ENCODE measurements at regions not wholly inside any gene's neighbourhood (a gene's known extent, or its start where the extent isn't known, plus 50 kb on each side); places are given as distances from the start of the nearest gene placed in this dataset.

DNA sequence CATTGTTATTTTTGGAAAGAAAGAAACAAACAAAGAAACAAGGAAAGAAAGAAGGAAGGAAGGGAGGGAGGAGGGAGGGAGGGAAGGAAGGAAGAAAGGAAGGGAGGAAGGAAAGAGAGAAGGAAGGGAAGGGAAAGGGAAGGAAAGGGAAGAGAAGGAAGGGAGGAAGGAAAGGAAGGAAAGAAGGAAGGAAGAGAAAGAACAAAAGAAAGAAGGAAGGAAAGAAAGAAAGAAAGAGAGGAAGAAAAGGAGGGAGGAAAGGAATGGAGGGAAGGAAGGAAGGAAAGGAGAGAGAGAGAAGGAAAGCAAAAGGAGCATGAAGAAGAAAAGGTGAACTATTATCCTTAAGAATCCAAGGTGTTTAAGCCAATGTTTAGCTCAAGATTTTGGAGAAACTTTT is 262.7 kb upstream of the STT3B start:
- ChIA-PET POLR2A (no interaction called here), CTCF (no interaction called here)
- Mint-ChIP-seq H3K27ac (no peak overlapping the region), H3K9me3 (no peaks in the 10 kb centered on the region), H3K36me3 (ENCODE audit: low read depth) (peaks cover 1% of the 10 kb centered on the region), H3K4me1 (ENCODE audit: low read depth) (peaks cover 8% of the 10 kb centered on the region), H3K4me3 (no peak overlapping the region), H3K27me3 (no peaks in the 10 kb centered on the region)
- ATAC-seq (no peak), DNase-seq (no peak)
- TF ChIP-seq, protein P1, sequence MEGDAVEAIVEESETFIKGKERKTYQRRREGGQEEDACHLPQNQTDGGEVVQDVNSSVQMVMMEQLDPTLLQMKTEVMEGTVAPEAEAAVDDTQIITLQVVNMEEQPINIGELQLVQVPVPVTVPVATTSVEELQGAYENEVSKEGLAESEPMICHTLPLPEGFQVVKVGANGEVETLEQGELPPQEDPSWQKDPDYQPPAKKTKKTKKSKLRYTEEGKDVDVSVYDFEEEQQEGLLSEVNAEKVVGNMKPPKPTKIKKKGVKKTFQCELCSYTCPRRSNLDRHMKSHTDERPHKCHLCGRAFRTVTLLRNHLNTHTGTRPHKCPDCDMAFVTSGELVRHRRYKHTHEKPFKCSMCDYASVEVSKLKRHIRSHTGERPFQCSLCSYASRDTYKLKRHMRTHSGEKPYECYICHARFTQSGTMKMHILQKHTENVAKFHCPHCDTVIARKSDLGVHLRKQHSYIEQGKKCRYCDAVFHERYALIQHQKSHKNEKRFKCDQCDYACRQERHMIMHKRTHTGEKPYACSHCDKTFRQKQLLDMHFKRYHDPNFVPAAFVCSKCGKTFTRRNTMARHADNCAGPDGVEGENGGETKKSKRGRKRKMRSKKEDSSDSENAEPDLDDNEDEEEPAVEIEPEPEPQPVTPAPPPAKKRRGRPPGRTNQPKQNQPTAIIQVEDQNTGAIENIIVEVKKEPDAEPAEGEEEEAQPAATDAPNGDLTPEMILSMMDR (IDR thresholded peaks at IDR 0.05): no peak
- intact Hi-C loops (cut with micrococcal nuclease): no loop called here

DNA sequence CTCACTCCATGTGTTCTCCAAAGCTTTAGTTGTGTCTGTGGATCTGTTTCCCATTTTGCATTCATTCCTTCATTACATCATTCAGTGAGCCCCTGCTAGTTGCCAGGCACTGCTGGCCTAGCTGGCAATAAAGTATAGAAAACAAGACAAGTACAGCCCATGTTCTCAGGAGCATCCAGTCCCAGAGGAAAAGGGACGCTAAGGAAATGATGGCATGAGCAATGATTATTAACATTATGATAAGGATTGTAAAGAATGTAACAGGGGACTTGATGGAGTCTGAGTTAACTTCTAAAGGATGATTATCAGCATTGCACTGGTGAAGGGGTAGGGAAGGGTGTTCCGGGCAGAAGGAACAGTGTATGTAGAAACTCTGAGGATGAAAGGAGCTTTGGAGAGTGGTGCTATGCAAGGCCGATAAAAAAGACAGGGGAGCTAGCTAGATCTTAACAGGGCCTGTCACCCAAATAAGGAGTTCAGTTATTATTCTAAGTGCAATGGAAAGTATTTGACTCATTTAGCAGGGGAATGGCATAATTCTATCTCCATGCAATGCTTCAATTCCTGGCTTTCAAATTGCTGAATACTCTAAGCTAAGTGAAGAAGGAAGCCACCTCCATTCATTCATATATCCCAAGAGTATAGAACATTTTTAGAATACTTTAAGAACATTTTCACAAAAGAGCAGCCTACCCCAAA is 258.2 kb upstream of the STT3B start:
- TF ChIP-seq, protein P1 (IDR thresholded peaks at IDR 0.05): no peak
- no peak overlapping the region for H3K27ac Mint-ChIP-seq
- H3K9me3 Mint-ChIP-seq: no peaks in the 10 kb centered on the region
- intact Hi-C loops (cut with micrococcal nuclease): no loop called here
- ATAC-seq: no peak
- H3K4me1 Mint-ChIP-seq (ENCODE audit: low read depth): peaks cover 7% of the 10 kb centered on the region
- H3K27me3 Mint-ChIP-seq: no peaks in the 10 kb centered on the region
- ChIA-PET CTCF (no interaction called here), POLR2A (no interaction called here)
- H3K4me3 Mint-ChIP-seq: no peak overlapping the region
- DNase-seq: no peak
- H3K36me3 Mint-ChIP-seq (ENCODE audit: low read depth): no peaks in the 10 kb centered on the region

DNA sequence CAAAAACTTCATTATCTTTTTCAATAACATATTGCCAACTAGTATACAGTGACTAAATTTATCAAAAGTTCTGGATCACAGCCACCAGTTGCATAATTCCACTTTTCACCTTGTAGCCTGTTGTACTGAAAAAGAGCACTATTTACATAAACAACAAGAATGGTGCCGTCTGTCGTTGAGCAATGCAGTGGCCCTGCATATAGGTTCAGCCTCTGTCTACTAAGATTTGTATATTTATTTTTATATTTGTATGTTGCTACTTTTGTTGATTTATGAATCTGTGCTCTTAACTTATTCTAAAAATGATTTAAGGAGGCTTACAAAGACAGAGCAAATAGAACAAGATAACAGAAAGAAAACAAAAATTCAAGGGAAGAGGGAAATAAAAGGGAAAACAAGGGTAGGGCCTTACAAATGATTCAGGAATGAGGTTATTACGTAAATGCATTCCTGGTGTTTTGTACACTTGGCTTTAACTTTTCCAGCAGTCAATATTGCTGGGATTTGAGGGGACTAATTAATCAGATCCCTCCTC is 257.6 kb upstream of the STT3B start:
- Mint-ChIP-seq H3K36me3 (ENCODE audit: low read depth) (no peaks in the 10 kb centered on the region), H3K4me1 (ENCODE audit: low read depth) (peaks cover 7% of the 10 kb centered on the region), H3K9me3 (no peaks in the 10 kb centered on the region), H3K4me3 (no peak overlapping the region), H3K27me3 (no peaks in the 10 kb centered on the region), H3K27ac (no peak overlapping the region)
- TF ChIP-seq, protein P1 (IDR thresholded peaks at IDR 0.05): no peak
- CTCF ChIA-PET: interaction anchor here (0.6 kb wide), 1 partner anchor 173 kb away, joined by 4 read pairs; no protein-coding TSS in a partner anchor
- no peak for DNase-seq
- intact Hi-C loops (cut with micrococcal nuclease): no loop called here
- ATAC-seq: no peak
- POLR2A ChIA-PET: no interaction called here

DNA sequence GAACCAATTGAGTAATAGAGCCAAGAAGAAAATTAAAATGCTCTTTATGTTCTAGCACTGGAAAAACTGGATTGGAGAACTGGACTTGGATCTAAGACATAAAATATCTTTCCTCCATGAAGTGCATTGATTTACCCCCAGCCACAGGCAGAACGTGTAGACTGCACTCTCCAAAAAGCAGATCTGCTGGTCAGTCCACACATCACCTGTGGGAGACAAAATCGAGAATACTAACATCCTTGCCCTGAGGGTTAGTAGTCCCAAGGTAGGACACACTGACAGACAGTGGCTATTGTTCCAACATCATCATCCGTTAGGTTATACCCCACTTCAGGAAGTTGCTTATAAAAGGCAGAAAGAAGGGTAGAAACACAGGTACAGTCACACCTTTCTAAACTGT is 257.1 kb upstream of the STT3B start:
- no peak overlapping the region for H3K4me3 Mint-ChIP-seq
- H3K9me3 Mint-ChIP-seq: no peaks in the 10 kb centered on the region
- H3K27me3 Mint-ChIP-seq: no peaks in the 10 kb centered on the region
- no peak overlapping the region for H3K27ac Mint-ChIP-seq
- peaks cover 7% of the 10 kb centered on the region for H3K4me1 Mint-ChIP-seq (ENCODE audit: low read depth)
- ChIA-PET POLR2A (no interaction called here), CTCF (interaction anchor here (0.6 kb wide), 1 partner anchor 172 kb away, joined by 4 read pairs; no protein-coding TSS in a partner anchor)
- intact Hi-C loops (cut with micrococcal nuclease): no loop called here
- TF ChIP-seq, protein P1 (IDR thresholded peaks at IDR 0.05): no peak
- no peak for DNase-seq
- ATAC-seq: no peak
- no peaks in the 10 kb centered on the region for H3K36me3 Mint-ChIP-seq (ENCODE audit: low read depth)

DNA sequence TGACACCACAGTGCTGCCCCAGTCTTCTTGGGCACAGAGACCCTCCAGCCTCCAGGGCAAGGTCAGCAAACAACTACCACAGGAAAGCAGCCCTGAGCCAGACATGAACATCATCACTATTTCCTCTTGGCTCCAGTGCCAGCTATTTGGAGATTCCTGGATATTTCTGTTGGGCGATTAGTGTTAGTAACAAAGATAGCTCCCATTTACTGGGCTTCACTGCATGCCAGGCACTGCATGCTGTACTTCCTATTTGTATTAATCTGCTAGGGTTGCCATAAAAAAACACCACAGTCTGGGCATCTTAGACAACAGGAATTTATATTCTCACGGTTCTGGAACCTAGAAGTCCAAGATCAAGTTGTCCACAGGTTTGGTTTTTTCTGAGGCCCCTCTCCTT is 255.1 kb upstream of the STT3B start:
- POLR2A ChIA-PET: no interaction called here

More for the DNA sequence above, 255.1 kb upstream of the STT3B start:
- H3K36me3 Mint-ChIP-seq (ENCODE audit: low read depth): no peaks in the 10 kb centered on the region
- H3K27ac Mint-ChIP-seq: no peak overlapping the region
- TF ChIP-seq, protein P1 (IDR thresholded peaks at IDR 0.05): no peak
- no peak for DNase-seq
- CTCF ChIA-PET: no interaction called here
- H3K9me3 Mint-ChIP-seq: no peaks in the 10 kb centered on the region
- intact Hi-C loops (cut with micrococcal nuclease): no loop called here
- no peak overlapping the region for H3K4me3 Mint-ChIP-seq
- no peak for ATAC-seq
- H3K27me3 Mint-ChIP-seq: no peaks in the 10 kb centered on the region
- H3K4me1 Mint-ChIP-seq (ENCODE audit: low read depth): peaks cover 7% of the 10 kb centered on the region
